ENCODE measurements at regions not wholly inside any gene's neighbourhood (a gene's known extent, or its start where the extent isn't known, plus 50 kb on each side); places are given as distances from the start of the nearest gene placed in this dataset.

GRCh38 chr9:119588874-119589744 lies 219.9 kb upstream of the BRINP1 start:
- Histone ChIP-seq H4K20me1 (ENCODE audit: insufficient read depth, low read length) (no peaks in the 10 kb centered on the region; the same call in 1 of the 2 replicates), H3K27me3 (ENCODE audit: low read depth, low read length) (no peaks in the 10 kb centered on the region), H3K4me2 (ENCODE audit: low read length) (no peak overlapping the region), H3K36me3 (replicated peaks; ENCODE audit: low read depth, low read length) (no peaks in the 10 kb centered on the region), H2AFZ (ENCODE audit: low read depth, low read length) (no peak overlapping the region), H3K4me1 (ENCODE audit: low read length) (no peaks in the 10 kb centered on the region), H3K4me3 (ENCODE audit: low read length) (no peak overlapping the region), H3K27ac (ENCODE audit: low read length) (no peak overlapping the region), H3K9me3 (ENCODE audit: insufficient read depth, low read length) (no peaks in the 10 kb centered on the region), H3K79me2 (ENCODE audit: low read length) (no peaks in the 10 kb centered on the region), H3K9ac (ENCODE audit: low read length) (no peak overlapping the region)
- no peak for TF ChIP-seq EZH2phosphoT487 (IDR thresholded peaks at IDR 0.05; ENCODE audit: low read depth)
- TF ChIP-seq CTCF (IDR thresholded peaks at IDR 0.05; ENCODE audit: low read depth, low read length), result no peak

GRCh38 chr9:119577881-119578280 lies 208.6 kb upstream of the BRINP1 start:
- Histone ChIP-seq H3K79me2 (ENCODE audit: low read length) (no peaks in the 10 kb centered on the region), H3K4me1 (ENCODE audit: low read length) (no peaks in the 10 kb centered on the region), H4K20me1 (ENCODE audit: insufficient read depth, low read length) (no peaks in the 10 kb centered on the region), H3K27me3 (ENCODE audit: low read depth, low read length) (no peaks in the 10 kb centered on the region), H3K27ac (ENCODE audit: low read length) (no peak overlapping the region), H3K36me3 (replicated peaks; ENCODE audit: low read depth, low read length) (no peaks in the 10 kb centered on the region), H2AFZ (ENCODE audit: low read depth, low read length) (no peak overlapping the region), H3K4me2 (ENCODE audit: low read length) (no peak overlapping the region), H3K9ac (ENCODE audit: low read length) (no peak overlapping the region), H3K9me3 (ENCODE audit: insufficient read depth, low read length) (no peaks in the 10 kb centered on the region), H3K4me3 (ENCODE audit: low read length) (no peak overlapping the region)
- TF ChIP-seq CTCF (IDR thresholded peaks at IDR 0.05; ENCODE audit: low read depth, low read length), result no peak

DNA sequence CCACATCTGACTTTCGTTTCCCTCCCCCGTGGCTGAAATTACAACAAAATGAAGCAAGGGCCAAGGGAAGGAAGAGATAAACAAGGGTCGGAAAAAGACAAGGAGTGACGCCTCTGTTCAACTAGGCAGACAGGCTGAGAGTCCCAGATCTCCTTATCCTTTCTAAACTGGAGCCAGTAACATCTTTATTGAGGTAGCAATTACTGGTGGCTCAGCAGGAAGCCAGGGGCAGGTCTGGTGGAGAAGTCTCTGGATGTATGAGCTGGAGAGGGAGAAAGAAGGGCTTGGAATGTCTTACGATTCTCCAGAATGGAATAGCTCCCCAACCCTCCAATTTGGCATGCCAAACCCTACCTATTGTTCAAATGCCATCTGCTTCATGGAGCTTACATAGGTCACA lies 190.8 kb upstream of the BRINP1 start:
- Histone ChIP-seq H3K4me1 (ENCODE audit: low read length) (no peaks in the 10 kb centered on the region), H4K20me1 (ENCODE audit: insufficient read depth, low read length) (no peaks in the 10 kb centered on the region), H3K27me3 (ENCODE audit: low read depth, low read length) (no peaks in the 10 kb centered on the region), H3K9ac (ENCODE audit: low read length) (no peak overlapping the region), H3K4me2 (ENCODE audit: low read length) (no peak overlapping the region), H3K4me3 (ENCODE audit: low read length) (no peak overlapping the region), H3K79me2 (ENCODE audit: low read length) (no peaks in the 10 kb centered on the region), H3K36me3 (replicated peaks; ENCODE audit: low read depth, low read length) (no peaks in the 10 kb centered on the region), H3K27ac (ENCODE audit: low read length) (no peak overlapping the region), H3K9me3 (ENCODE audit: insufficient read depth, low read length) (no peaks in the 10 kb centered on the region), H2AFZ (ENCODE audit: low read depth, low read length) (no peak overlapping the region)
- TF ChIP-seq CTCF (IDR thresholded peaks at IDR 0.05; ENCODE audit: low read depth, low read length), result no peak
- no peak for TF ChIP-seq EZH2phosphoT487 (IDR thresholded peaks at IDR 0.05; ENCODE audit: low read depth)

DNA sequence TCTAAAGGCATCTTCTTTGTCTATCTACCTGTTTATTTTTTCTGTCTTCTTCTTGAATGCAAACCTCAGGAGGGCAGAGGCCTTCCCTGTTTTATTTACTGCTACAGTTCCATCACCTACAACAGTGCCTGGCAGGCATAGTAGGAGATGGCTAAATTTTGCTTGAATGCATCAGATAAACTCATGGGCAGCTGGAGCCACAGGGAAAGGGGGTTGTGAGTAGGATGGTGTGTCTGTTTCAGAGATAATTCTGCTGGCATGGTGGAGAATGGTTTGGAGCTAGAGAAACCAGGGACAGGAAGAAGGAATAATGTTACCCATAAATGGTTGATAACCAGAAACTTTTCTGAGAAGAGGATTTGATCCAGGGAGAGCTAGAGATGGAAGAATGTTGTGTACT lies 189.8 kb upstream of the BRINP1 start:
- Histone ChIP-seq H3K27ac (ENCODE audit: low read length) (no peak overlapping the region), H3K36me3 (replicated peaks; ENCODE audit: low read depth, low read length) (no peaks in the 10 kb centered on the region), H4K20me1 (ENCODE audit: insufficient read depth, low read length) (no peaks in the 10 kb centered on the region), H3K4me2 (ENCODE audit: low read length) (no peak overlapping the region), H3K4me1 (ENCODE audit: low read length) (no peaks in the 10 kb centered on the region), H3K4me3 (ENCODE audit: low read length) (no peak overlapping the region), H3K9me3 (ENCODE audit: insufficient read depth, low read length) (no peaks in the 10 kb centered on the region), H3K79me2 (ENCODE audit: low read length) (no peaks in the 10 kb centered on the region), H2AFZ (ENCODE audit: low read depth, low read length) (no peak overlapping the region), H3K27me3 (ENCODE audit: low read depth, low read length) (no peaks in the 10 kb centered on the region), H3K9ac (ENCODE audit: low read length) (no peak overlapping the region)
- TF ChIP-seq EZH2phosphoT487 (IDR thresholded peaks at IDR 0.05; ENCODE audit: low read depth), result no peak
- no peak for TF ChIP-seq CTCF (IDR thresholded peaks at IDR 0.05; ENCODE audit: low read depth, low read length)

Data from OCI-LY3 (cell line).